Colonic mucosa (tissue), 4 donors: ENCODE measurements at regions not wholly inside any gene's neighbourhood (a gene's known extent, or its start where the extent isn't known, plus 50 kb on each side); places are given as distances from the start of the nearest gene placed in this dataset.
"Not testable (repeated sequence)": the region's sequence is repeated elsewhere in the genome, so short reads cannot be mapped to it uniquely, and the experiment has no call there.

Experiments
- DNase-seq: peaks from one replicate; pipeline ENCODE4 v3.0.0-alpha.2; 2020
- H3K27ac ChIP-seq: fragments of 200-600 bp; one replicate; pipeline ENCODE4 v1.8.0; 2021
- H3K27me3 ChIP-seq: fragments of 200-600 bp; one replicate; pipeline ENCODE4 v1.8.0; 2021
- H3K36me3 ChIP-seq: fragments of 200-600 bp; one replicate; pipeline ENCODE4 v1.8.0; 2021
- H3K4me1 ChIP-seq: fragments of 200-600 bp; one replicate; pipeline ENCODE4 v1.8.0; 2021; ENCODE audit warnings: mild to moderate bottlenecking
- H3K4me3 ChIP-seq: fragments of 200-600 bp; one replicate; pipeline ENCODE4 v1.8.0; 2021
- H3K9ac ChIP-seq, 2 donors: one replicate each; pipeline ENCODE4 v1.7.0; 2013; ENCODE audit warnings: control low read depth in 2 of 2, low read depth in 2 of 2, low read length in 2 of 2
- H3K9me3 ChIP-seq: fragments of 200-600 bp; one replicate; pipeline ENCODE4 v1.8.0; 2021
- CTCF ChIP-seq: fragments of 200-600 bp; IDR thresholded peaks from one replicate; pipeline ENCODE4 v1.8.0; 2022; ENCODE audit warnings: antibody characterized with exemption, mild to moderate bottlenecking
- intact Hi-C: fragments of 100-400 bp; cut with DNase I; formaldehyde crosslinking; loops from one replicate; pipeline ENCODE4 v1.14.1; 2022
- donor health status: healthy.
- donor health status: DM: no; HTN: no; CAD: no.
- donor health status: DM: no; HTN: no; CAD: no.

- Histone ChIP-seq H3K4me3 (no peak overlapping the region), H3K27me3 (no peaks in the 10 kb centered on the region), H3K9me3 (no peaks in the 10 kb centered on the region), H3K9ac (no peak overlapping the region), H3K4me1 (no peaks in the 10 kb centered on the region), H3K36me3 (no peaks in the 10 kb centered on the region), H3K27ac (no peak overlapping the region)
- no peak for DNase-seq
- intact Hi-C loops: no loop called here
- no peak for TF ChIP-seq CTCF
Observed at GRCh38 chr3:74978684-74979083, 364.2 kb upstream of the CNTN3 start.

- H3K4me1 ChIP-seq, H3K9ac ChIP-seq, DNase-seq, H3K4me3 ChIP-seq, H3K36me3 ChIP-seq, H3K27me3 ChIP-seq, H3K27ac ChIP-seq, H3K9me3 ChIP-seq, intact Hi-C loops: not testable (repeated sequence)
Observed at GRCh38 chr3:74985028-74985904, 370.8 kb upstream of the CNTN3 start.

- no peak overlapping the region for H3K27ac ChIP-seq
- intact Hi-C loops: no loop called here
Observed at GRCh38 chr3:74988095-74988494, 373.6 kb upstream of the CNTN3 start.

GRCh38 chr3:74992898-74993297 is 378.4 kb upstream of the CNTN3 start:
- H3K36me3 ChIP-seq: no peaks in the 10 kb centered on the region
- H3K9ac ChIP-seq: no peak overlapping the region
- no peaks in the 10 kb centered on the region for H3K4me1 ChIP-seq
- DNase-seq: no peak
- no peak for TF ChIP-seq CTCF
- no peak overlapping the region for H3K4me3 ChIP-seq
- no peaks in the 10 kb centered on the region for H3K9me3 ChIP-seq
- intact Hi-C loops: no loop called here
- no peak overlapping the region for H3K27ac ChIP-seq
- H3K27me3 ChIP-seq: no peaks in the 10 kb centered on the region

More at GRCh38 chr3:74988095-74988494, 373.6 kb upstream of the CNTN3 start:
- Histone ChIP-seq H3K9me3 (no peaks in the 10 kb centered on the region), H3K4me3 (no peak overlapping the region), H3K9ac (no peak overlapping the region), H3K36me3 (no peaks in the 10 kb centered on the region), H3K27me3 (no peaks in the 10 kb centered on the region), H3K4me1 (no peaks in the 10 kb centered on the region)
- DNase-seq: no peak
- TF ChIP-seq CTCF: no peak

GRCh38 chr3:75001330-75001729 is 386.9 kb upstream of the CNTN3 start:
- no peaks in the 10 kb centered on the region for H3K9me3 ChIP-seq
- no peaks in the 10 kb centered on the region for H3K27me3 ChIP-seq
- intact Hi-C loops: no loop called here
- TF ChIP-seq CTCF: no peak
- H3K4me1 ChIP-seq: no peaks in the 10 kb centered on the region
- no peak overlapping the region for H3K27ac ChIP-seq
- no peak for DNase-seq
- H3K9ac ChIP-seq: no peak overlapping the region
- H3K36me3 ChIP-seq: no peaks in the 10 kb centered on the region
- H3K4me3 ChIP-seq: no peak overlapping the region

- no peaks in the 10 kb centered on the region for H3K36me3 ChIP-seq
- H3K9ac ChIP-seq: no peak overlapping the region
- H3K9me3 ChIP-seq: no peaks in the 10 kb centered on the region
- H3K4me3 ChIP-seq: no peak overlapping the region
- H3K27me3 ChIP-seq: no peaks in the 10 kb centered on the region
- no peak overlapping the region for H3K27ac ChIP-seq
- no peak for TF ChIP-seq CTCF
- no peaks in the 10 kb centered on the region for H3K4me1 ChIP-seq
- intact Hi-C loops: no loop called here
- no peak for DNase-seq
Observed at GRCh38 chr3:75012791-75013331, 398.4 kb upstream of the CNTN3 start.
